ENCODE measurements at regions not wholly inside any gene's neighbourhood (a gene's known extent, or its start where the extent isn't known, plus 50 kb on each side); places are given as distances from the start of the nearest gene placed in this dataset.

GRCh38 chr18:43805646-43806194, 528.4 kb upstream of the SYT4 start (continued):
- TF ChIP-seq POU6F1 (CRISPR knock-in tag; IDR thresholded peaks at IDR 0.05; ENCODE audit: borderline replicate concordance, low read depth) (no peak), CREB5 (CRISPR knock-in tag; IDR thresholded peaks at IDR 0.05; ENCODE audit: low read depth) (no peak), BACH2 (CRISPR knock-in tag; IDR thresholded peaks at IDR 0.05; ENCODE audit: borderline replicate concordance) (no peak)

GRCh38 chr18:43812627-43813026, 535.3 kb upstream of the SYT4 start:
- TF ChIP-seq ZNF70 (CRISPR knock-in tag; IDR thresholded peaks at IDR 0.05) = no peak
- no peak for TF ChIP-seq ZC3H10 (CRISPR knock-in tag; IDR thresholded peaks at IDR 0.05)
- no peak for TF ChIP-seq SNAI2 (CRISPR knock-in tag; IDR thresholded peaks at IDR 0.05)
- TF ChIP-seq PATZ1 (CRISPR knock-in tag; IDR thresholded peaks at IDR 0.05; ENCODE audit: borderline replicate concordance) = no peak
- no peak for TF ChIP-seq ISL1 (CRISPR knock-in tag; IDR thresholded peaks at IDR 0.05)
- TF ChIP-seq CSRNP3 (CRISPR knock-in tag; IDR thresholded peaks at IDR 0.05) = no peak
- TF ChIP-seq TCF4 (CRISPR knock-in tag; IDR thresholded peaks at IDR 0.05; ENCODE audit: borderline replicate concordance) = no peak
- no peak for TF ChIP-seq ESRRG (CRISPR knock-in tag; IDR thresholded peaks at IDR 0.05)
- no peak for TF ChIP-seq GLIS3 (CRISPR knock-in tag; IDR thresholded peaks at IDR 0.05)
- no peak for TF ChIP-seq TOX (CRISPR knock-in tag; IDR thresholded peaks at IDR 0.05; ENCODE audit: borderline replicate concordance)
- TF ChIP-seq CREB5 (CRISPR knock-in tag; IDR thresholded peaks at IDR 0.05; ENCODE audit: low read depth) = no peak
- no peak for ATAC-seq

GRCh38 chr18:43819397-43819796, 542.1 kb upstream of the SYT4 start:
- ATAC-seq = peak; percentile 62
- TF ChIP-seq POU6F1 (CRISPR knock-in tag; IDR thresholded peaks at IDR 0.05; ENCODE audit: borderline replicate concordance, low read depth) (no peak), TOX (CRISPR knock-in tag; IDR thresholded peaks at IDR 0.05; ENCODE audit: borderline replicate concordance) (no peak), ZFP30 (CRISPR knock-in tag; IDR thresholded peaks at IDR 0.05) (no peak), TCF4 (CRISPR knock-in tag; IDR thresholded peaks at IDR 0.05; ENCODE audit: borderline replicate concordance) (no peak), CSRNP3 (CRISPR knock-in tag; IDR thresholded peaks at IDR 0.05) (no peak), SNAI2 (CRISPR knock-in tag; IDR thresholded peaks at IDR 0.05) (no peak), BACH2 (CRISPR knock-in tag; IDR thresholded peaks at IDR 0.05; ENCODE audit: borderline replicate concordance) (no peak), ZC3H10 (CRISPR knock-in tag; IDR thresholded peaks at IDR 0.05) (no peak), PPARA (CRISPR knock-in tag; IDR thresholded peaks at IDR 0.05; ENCODE audit: borderline replicate concordance) (no peak), OSR1 (CRISPR knock-in tag; IDR thresholded peaks at IDR 0.05) (no peak), ZNF565 (CRISPR knock-in tag; conservative IDR thresholded peaks at IDR 0.05; ENCODE audit: low read depth) (no peak), ISL1 (CRISPR knock-in tag; IDR thresholded peaks at IDR 0.05) (no peak)

Measured in SK-N-SH treated with all-trans-retinoic acid at 6 μM for 48 hours (cell line).